Astrocyte of the spinal cord (primary cell): ENCODE measurements at regions not wholly inside any gene's neighbourhood (a gene's known extent, or its start where the extent isn't known, plus 50 kb on each side); places are given as distances from the start of the nearest gene placed in this dataset.

Experiments used
- DNase-seq: peaks from one replicate; pipeline ENCODE4 v3.0.0; 2011; ENCODE audit warnings: low read depth, low spot score
- H3K4me3 ChIP-seq: 2 replicates; pipeline ENCODE4 v1.5.1; 2011; ENCODE audit warnings: low read depth, mild to moderate bottlenecking, low read length, moderate library complexity
- in situ Hi-C: cut with HindIII; loops from 2 replicates; pipeline ENCODE4 v1.10.0; 2017; ENCODE audit warnings: low sequenced_read_pairs
- TF ChIP-seq, protein P1 (sequence below): IDR thresholded peaks from 2 replicates; pipeline ENCODE4 v1.5.1; 2012; ENCODE audit warnings: low read depth, mild to moderate bottlenecking, low read length, inconsistent platforms

DNA sequence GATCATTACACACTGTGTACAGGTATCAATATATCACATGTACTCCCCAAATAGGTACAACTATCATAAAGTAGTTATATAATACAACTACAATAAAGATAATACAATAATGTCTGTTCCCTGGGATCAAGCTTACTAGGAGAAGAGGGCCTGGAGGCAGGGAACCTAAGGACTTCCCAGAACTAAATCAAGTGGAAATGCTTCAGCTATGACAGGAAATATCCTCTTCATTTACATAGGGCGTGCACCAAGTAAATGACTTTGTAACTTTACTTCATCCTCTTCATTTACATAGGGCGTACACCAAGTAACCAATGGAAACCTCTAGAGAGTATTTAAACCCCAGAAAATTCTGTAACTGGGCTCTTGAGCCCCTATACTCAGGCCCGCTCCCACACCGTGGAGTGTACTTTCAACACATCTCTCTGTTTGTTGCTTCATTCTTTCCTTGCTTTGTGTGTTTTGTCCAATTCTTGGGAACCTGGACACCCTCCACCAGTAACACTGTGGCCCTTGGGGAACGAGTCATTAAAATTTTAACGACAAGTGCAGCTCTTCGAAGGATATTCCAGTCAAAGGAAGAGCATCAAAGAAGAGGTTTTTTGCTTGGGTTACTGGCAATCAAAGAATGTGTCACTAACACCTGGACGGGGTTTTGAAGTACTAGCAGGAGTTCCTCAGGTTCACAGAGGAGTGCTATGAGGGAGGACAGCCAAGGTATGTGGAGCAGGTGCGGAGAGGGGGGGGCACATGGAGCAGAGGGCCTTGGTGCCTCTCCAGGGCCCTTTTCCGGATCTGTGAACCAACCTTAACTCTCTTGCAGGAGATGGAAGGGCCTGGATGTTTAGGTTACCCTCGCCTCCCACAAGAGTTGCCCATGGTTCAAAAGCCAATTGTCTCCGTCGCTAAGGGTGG lies 106.6 kb upstream of the DAP start:
- TF ChIP-seq, protein P1, sequence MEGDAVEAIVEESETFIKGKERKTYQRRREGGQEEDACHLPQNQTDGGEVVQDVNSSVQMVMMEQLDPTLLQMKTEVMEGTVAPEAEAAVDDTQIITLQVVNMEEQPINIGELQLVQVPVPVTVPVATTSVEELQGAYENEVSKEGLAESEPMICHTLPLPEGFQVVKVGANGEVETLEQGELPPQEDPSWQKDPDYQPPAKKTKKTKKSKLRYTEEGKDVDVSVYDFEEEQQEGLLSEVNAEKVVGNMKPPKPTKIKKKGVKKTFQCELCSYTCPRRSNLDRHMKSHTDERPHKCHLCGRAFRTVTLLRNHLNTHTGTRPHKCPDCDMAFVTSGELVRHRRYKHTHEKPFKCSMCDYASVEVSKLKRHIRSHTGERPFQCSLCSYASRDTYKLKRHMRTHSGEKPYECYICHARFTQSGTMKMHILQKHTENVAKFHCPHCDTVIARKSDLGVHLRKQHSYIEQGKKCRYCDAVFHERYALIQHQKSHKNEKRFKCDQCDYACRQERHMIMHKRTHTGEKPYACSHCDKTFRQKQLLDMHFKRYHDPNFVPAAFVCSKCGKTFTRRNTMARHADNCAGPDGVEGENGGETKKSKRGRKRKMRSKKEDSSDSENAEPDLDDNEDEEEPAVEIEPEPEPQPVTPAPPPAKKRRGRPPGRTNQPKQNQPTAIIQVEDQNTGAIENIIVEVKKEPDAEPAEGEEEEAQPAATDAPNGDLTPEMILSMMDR: no peak
- in situ Hi-C loops: no loop called here
- H3K4me3 ChIP-seq: no peak overlapping the region
- DNase-seq: no peak

DNA sequence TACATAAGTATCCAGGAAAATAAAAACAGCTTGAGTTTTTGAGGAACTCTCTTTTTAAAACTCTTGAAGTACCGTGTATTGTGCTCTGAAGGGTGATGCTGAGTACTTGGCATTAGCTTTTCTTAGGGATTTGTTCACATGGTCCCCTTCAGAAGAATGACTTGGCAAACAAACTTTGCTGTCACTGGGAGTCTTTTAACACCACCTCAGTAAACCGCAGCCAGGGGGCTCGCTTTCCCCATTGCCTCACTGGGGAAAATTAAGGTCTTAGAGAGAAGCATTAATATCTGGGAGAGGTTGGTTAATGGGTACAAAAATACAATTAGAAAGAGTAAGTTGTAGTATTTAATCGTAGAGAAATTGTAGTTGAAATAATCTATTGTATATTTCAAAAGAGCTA lies 105.9 kb upstream of the DAP start:
- no peak overlapping the region for H3K4me3 ChIP-seq
- DNase-seq: no peak
- TF ChIP-seq, protein P1: peak; percentile 39
- in situ Hi-C loops: no loop called here

DNA sequence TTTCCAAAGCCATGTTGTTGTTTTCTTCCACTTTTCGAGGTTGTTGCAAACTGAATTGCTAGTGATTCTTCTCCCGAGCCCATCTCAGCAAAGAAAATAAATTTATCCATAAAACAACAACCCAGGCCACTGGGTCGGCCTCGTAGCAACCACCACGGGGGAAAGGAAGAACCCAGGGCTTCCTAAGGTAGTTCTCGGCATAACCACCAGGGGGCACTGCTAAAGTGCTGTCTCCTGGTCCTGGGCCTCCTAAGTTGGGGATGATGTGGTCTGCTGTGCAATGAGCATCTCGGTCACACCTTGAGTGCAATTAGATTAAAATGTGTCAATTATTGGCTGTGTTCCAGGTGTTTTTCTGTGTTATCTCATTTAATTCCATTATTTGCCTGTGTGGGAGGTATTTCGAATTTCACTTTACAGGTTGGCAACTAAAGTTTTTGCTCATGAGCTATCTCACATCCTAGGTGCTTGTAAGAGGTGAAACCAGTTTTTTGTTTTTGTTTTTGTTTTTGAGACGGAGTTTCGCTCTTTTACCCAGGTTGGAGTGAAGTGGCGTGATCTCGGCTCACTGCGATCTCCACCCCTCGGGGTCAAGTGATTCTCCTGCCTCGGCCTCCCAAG lies 102.8 kb upstream of the DAP start:
- peak; percentile 33 for DNase-seq
- no peak overlapping the region for H3K4me3 ChIP-seq
- in situ Hi-C loops: no loop called here
- TF ChIP-seq, protein P1: peak; percentile 87

DNA sequence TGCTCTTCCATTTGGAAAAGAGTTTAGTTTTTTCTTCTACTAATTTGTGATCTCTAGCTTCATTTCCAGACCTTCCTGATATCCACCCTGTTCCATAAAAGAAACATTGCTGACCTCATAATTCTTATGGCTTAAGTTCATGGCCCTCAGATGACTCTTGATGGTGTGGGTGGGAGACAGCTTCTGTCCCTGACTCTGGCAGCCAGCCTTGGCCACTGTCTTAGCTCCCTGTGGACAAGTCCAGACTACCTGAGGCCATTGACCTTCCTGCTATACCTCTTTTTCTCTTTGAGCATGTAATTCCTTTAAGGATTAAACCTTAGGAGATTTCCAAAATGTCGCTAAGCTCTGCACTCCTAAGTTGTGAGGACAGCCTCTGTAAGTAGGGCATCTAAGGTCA lies 101.1 kb upstream of the DAP start:
- no peak overlapping the region for H3K4me3 ChIP-seq
- TF ChIP-seq, protein P1: no peak
- in situ Hi-C loops: no loop called here
- DNase-seq: no peak

DNA sequence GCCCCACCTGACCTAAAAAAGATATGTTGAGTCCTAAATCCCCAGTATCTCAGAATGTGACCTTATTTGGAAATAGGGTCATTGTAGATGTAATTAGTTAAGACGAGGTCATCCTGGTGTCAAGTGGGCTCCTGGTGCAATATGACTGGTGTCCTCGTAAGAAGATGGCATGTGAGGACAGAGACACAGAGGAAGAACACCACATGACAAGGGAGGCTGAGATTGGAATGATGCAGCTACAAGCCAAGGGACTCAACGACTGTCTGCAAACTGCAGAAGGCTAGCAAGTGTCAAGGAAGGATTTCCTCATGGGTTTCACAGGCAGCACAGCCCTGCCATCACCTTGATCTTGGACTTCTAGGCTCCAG lies 100.4 kb upstream of the DAP start:
- in situ Hi-C loops: no loop called here
- H3K4me3 ChIP-seq: no peak overlapping the region
- TF ChIP-seq, protein P1: no peak
- DNase-seq: no peak

DNA sequence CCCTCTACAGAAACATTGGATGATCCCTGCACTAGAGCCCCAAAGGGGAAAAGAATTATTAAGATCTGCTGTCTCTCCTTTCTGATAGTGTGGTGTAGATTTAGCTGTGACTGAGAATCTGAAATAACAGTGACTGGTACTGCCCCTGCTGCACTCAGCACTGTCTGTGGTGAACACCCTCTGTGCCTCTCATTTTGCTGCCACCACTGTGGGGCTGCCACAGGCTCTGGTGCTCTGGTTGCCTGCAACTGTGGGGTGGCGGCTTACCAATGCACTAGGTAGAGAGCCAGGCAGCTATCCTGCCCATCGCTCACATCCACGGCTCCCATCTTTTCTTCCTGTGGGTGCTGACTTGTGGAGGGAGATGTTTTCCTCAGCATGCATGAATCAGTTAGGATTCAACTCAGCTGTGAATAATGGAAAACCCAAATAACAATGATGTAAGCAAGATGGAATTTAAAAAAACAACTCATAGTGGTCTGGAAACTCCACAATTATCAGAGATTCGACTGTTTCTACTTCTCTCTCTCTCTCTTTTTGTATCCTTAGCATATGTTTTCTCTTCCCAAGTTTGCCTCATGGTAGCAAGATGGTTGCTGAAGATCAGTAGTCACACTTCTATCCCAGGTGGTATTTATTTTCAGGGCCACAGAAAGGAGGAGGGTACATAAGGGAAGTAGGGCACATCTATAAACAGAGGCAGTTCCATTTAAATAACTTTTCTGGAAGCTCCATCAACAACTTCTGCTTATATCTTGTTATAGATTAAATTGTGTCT lies 99.8 kb upstream of the DAP start:
- no peak overlapping the region for H3K4me3 ChIP-seq
- in situ Hi-C loops: no loop called here
- peak; percentile 53 for DNase-seq
- TF ChIP-seq, protein P1: no peak
